ENCODE measurements at regions not wholly inside any gene's neighbourhood (a gene's known extent, or its start where the extent isn't known, plus 50 kb on each side); places are given as distances from the start of the nearest gene placed in this dataset.
"Not testable (repeated sequence)": the region's sequence is repeated elsewhere in the genome, so short reads cannot be mapped to it uniquely, and the experiment has no call there.

DNA sequence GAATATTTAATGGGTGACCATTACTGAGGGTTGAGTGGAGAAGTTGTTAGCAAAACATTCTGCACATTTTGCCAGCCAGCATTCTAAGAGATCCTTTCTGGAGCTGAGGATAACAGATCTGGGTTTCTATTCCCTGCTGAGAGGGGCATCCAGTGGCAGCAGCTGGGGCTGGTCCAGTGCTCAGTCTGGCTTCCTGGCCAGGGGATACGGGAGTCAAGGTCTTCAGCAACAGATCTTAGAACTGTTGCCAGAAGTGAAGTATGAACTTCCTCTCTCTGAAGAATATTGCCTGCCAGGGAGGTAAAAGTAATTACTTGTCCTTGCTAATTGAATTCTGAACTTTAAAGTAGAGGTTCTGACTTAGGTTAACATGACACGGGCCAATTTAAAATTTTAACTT lies 568.4 kb downstream of the REEP3 start:
- DNase-seq: no peak

DNA sequence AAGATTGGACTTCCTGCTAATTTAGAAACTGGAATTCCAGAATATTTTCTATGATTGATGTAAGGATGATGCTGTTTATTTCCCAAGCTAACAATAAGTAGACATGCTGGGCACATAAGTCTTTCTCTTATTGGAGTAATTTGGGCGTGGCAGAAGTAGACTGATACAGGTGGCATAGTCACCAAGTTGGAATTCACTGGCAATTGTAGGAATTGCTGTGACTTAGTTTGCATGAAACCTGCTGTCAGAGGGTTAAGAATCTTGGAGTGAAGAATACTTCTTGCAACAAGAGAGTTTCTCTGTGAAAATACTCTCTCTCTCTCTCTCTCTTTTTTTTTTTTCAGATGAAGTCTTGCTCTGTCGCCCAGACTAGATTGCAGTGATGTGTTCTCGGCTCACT lies 569.7 kb downstream of the REEP3 start:
- no peak for DNase-seq

DNA sequence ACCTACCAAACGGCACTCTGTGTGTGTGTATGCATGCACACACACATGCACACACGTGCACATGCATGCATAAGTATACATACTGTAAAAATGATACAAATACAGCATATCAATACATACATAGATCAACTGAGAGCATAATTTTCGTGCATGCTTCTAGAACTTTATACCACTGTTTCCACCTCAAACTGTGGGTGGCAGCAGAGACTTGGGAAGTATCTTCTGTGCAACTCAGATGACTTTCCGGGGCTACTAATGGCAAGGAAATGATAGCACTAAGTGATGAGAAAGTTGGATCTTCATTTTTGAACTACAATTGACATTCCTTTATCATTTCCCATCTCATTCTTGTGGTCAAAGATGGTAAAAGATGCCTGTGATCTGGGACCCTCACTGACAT lies 570.7 kb downstream of the REEP3 start:
- no peak for DNase-seq

- DNase-seq: no peak
Measured at GRCh38 chr10:64093304-64093703, 572.1 kb downstream of the REEP3 start.

DNA sequence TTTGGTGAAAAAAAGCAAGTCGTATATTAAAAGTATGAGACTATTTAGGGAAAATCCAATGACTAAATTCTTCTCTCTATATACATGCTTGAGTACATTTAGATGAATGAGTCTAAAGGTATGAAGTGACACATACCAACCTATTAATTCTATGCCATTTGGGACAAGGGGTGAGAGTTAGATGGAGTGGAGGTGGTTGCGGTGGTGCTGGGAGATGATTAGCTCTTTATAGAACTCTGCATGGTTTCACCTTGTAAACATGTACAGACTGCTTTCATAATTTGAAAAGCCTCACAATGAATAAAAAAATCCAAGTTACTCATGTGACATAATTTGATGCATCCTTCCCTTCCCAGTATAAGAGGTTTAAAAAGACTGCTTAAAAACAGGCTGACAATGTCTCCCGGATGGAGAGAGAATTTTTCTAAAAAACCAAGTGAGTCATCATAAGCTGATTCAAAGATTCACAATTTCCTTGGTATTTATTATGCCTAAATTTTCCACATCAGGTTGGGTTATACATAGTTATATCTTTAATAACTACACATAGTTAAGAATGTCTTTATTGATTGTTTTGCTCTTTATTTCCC lies 572.8 kb downstream of the REEP3 start:
- no peak for DNase-seq

- no peak for DNase-seq
Measured at GRCh38 chr10:64096941-64097340, 575.7 kb downstream of the REEP3 start.

DNA sequence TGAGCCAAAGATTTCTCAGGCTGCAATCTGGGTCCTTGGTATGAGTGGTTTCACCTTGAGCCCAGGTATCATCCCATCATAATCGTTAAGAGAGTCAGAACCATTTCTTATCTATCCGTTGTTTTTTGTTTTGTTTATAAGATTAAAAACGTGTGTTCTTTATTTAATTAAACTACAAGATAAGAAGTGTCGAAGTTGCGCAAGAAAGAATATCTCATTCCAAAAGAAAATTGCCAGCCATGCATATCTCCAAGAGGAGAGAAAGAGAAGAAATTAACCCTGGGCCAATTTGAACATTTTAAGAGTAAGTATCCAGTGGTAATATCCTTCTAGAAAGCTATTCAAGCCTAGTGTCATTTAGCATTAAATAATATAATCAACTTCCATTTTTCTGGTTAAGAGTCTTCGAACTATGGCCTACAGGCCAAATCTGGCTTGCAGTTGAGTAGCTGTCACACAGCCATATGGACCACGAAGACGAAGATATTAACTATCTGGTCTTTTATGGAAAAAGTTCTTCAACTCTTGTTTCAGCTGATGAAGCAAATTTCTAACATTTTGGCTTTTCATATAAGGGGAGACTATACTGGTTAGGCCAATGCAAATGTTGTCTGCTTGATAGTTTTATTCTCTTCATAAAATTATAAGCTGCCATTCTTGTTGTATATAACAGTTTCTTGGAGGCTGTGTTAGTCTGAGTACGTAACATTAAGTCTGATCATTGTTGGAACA lies 576.4 kb downstream of the REEP3 start:
- DNase-seq: no peak

GRCh38 chr10:64098994-64099393 lies 577.8 kb downstream of the REEP3 start:
- no peak for DNase-seq

- no peak for DNase-seq
Measured at GRCh38 chr10:64101606-64102263, 580.5 kb downstream of the REEP3 start.

- DNase-seq: no peak
Measured at GRCh38 chr10:64102264-64102633, 581.0 kb downstream of the REEP3 start.

DNA sequence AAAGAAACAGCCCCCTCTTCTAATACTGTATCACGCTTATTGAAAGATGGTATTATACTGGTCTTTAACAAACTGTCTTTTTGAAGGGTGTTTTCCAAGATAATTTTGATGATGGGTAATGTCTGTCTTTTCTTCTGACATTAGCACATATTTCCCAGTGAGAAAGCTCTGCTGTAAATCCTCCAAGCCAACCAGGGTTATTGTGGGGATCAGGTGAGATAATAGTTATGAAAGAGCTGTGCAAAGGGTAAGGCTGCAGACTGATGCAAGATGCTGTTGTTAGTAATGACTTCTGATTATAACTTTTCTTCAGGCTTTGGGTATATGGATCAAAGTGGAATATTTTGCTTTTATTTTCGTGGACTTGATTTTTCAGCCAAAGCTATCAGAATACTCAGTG lies 581.7 kb downstream of the REEP3 start:
- no peak for DNase-seq

- no peak for DNase-seq
Measured at GRCh38 chr10:64103750-64104470, 582.7 kb downstream of the REEP3 start.

DNA sequence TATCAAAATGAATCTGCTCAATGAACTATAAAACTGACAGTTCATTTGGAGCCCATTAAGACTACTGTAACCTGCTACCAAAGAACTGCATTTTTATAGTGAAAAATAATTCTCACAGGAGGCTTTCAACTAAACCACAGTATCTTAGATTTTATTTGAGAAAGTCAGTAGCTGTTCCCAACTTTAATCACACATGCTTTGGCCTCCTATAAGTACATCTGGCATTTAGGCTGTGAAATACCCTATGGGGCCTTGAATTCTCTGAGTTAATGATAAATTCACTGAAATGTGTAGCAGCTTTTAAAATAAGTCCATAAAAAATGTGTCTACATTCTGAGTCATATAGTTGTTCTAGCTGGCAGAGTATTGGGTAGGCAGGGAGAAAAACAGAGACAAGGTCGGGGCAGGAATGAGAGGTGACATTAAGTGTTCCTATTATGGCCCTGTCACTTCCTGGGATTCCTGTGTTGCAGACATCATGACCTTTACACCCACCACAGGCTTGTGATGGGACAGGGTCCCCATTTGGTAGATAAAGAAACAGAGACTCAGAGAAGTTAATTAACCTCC lies 588.8 kb downstream of the REEP3 start:
- DNase-seq: no peak

DNA sequence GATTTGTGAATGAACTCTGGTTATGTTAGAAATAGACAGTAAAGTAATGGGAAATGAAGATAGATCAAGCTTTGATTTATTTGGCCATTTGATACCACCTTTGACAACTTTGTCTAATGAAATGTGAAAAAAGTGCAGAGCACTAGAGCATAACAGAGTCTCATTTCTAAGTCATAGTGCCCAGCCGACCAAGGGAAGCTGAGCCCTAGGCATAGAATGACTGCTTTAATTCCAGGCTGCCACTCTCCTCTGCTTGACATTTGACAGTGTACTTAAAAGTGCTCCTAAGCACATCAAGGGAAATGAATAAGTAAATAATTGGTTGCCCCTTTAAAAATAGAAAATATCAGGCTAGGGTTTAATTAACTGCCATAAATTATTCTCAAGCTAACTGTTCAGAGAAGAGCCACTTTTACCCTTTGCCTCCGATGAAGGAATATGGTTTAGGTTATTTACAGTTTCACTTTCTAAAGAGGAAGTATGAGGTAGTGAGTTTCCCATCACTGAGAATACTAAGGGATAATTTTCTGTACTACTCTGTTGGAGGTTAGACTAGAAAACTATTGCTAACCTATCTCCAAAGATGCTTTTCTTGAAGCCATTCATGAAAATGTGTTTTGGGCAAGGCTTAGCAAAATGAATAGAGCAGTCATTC lies 591.6 kb downstream of the REEP3 start:
- DNase-seq: peak; percentile 33

DNA sequence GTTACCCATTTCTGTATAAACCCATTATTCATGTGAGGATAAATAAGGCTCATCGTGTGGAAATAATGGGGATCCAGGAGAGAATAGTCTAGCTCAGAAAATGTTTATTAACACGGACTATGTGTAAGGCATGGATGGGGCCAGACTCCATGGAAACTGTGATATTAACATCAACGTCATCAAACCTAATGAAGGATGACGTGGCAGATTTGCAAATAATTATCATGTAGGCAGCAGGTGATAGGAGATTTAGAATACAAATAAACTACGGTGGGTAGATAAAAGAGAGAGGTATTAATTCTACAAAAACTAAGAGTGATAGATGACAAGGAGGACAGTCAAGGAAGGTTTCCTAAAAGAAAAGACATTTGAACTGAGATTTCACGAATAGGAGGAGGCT lies 592.2 kb downstream of the REEP3 start:
- DNase-seq: no peak

- DNase-seq: no peak
Measured at GRCh38 chr10:64113792-64114191, 592.6 kb downstream of the REEP3 start.

GRCh38 chr10:64115471-64115870 lies 594.3 kb downstream of the REEP3 start:
- no peak for DNase-seq

- DNase-seq: no peak
Measured at GRCh38 chr10:64115908-64116643, 594.9 kb downstream of the REEP3 start.

GRCh38 chr10:64116707-64117106 lies 595.5 kb downstream of the REEP3 start:
- no peak for DNase-seq

GRCh38 chr10:64118736-64119135 lies 597.5 kb downstream of the REEP3 start:
- DNase-seq: no peak

- DNase-seq: not testable (repeated sequence)
Measured at GRCh38 chr10:64120301-64120980, 599.2 kb downstream of the REEP3 start.

GRCh38 chr10:64130152-64130551 lies 609.0 kb downstream of the REEP3 start:
- DNase-seq: no peak

Data from suppressor macrophage treated with lipopolysaccharide for 4 hours (primary cell).